DND-41 (cell line): ENCODE measurements at regions not wholly inside any gene's neighbourhood (a gene's known extent, or its start where the extent isn't known, plus 50 kb on each side); places are given as distances from the start of the nearest gene placed in this dataset.

ENCODE experiments used
- CTCF ChIP-seq: IDR thresholded peaks from 2 replicates; pipeline ENCODE4 v1.5.1; 2012; ENCODE audit warnings: borderline replicate concordance, low read length, moderate library complexity, mild to moderate bottlenecking; ENCODE audit not compliant: poor library complexity, severe bottlenecking; ENCODE audit errors: extremely low read depth
- EZH2 ChIP-seq: IDR thresholded peaks from 3 replicates; pipeline ENCODE4 v1.6.1; 2012; ENCODE audit warnings: borderline replicate concordance, low read depth, mild to moderate bottlenecking, moderate library complexity, low read length, inconsistent platforms; ENCODE audit not compliant: severe bottlenecking

- TF ChIP-seq CTCF = no peak
- TF ChIP-seq EZH2 = no peak
These were observed 122.8 kb upstream of the RAB4A start for GRCh38 chr1:229148041-229148671.
